Mammary epithelial cell (primary cell): ENCODE measurements at regions not wholly inside any gene's neighbourhood (a gene's known extent, or its start where the extent isn't known, plus 50 kb on each side); places are given as distances from the start of the nearest gene placed in this dataset.

ENCODE experiments used
- EZH2 ChIP-seq: IDR thresholded peaks from 2 replicates; pipeline ENCODE4 v1.6.1; 2012; ENCODE audit warnings: low read length, inconsistent platforms, borderline replicate concordance
- TF ChIP-seq, protein P1 (sequence below), 2 donors: IDR thresholded peaks in 1 of 2; conservative IDR thresholded peaks in 1 of 2; 2 replicates each; pipeline ENCODE4 v1.5.1; 2011 to 2012; ENCODE audit warnings: inconsistent platforms in 2 of 2, low read length in 2 of 2, mild to moderate bottlenecking in 2 of 2, control low read depth in 1 of 2, low read depth in 1 of 2; ENCODE audit not compliant: insufficient read depth in 1 of 2; ENCODE audit errors: extremely low read depth in 1 of 2

DNA sequence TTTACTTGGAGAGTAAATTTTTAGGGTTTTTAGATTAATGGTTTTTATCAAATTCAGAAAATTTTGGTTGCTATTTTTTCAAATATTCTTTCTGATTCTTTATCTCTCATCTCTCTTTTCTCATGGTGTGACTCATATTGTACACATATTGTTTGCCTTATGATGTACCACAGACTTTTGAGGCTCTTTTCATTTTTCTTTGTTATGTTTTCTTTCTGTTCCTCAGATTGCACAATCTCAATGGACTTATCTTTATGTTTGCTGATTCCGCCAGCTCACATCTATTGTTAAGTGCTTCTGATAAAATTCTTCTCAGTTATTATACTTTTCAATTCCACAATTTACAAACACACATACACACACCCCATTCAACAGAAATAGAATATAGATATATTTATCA lies 168.2 kb upstream of the IGFBP3 start:
- TF ChIP-seq, protein P1, sequence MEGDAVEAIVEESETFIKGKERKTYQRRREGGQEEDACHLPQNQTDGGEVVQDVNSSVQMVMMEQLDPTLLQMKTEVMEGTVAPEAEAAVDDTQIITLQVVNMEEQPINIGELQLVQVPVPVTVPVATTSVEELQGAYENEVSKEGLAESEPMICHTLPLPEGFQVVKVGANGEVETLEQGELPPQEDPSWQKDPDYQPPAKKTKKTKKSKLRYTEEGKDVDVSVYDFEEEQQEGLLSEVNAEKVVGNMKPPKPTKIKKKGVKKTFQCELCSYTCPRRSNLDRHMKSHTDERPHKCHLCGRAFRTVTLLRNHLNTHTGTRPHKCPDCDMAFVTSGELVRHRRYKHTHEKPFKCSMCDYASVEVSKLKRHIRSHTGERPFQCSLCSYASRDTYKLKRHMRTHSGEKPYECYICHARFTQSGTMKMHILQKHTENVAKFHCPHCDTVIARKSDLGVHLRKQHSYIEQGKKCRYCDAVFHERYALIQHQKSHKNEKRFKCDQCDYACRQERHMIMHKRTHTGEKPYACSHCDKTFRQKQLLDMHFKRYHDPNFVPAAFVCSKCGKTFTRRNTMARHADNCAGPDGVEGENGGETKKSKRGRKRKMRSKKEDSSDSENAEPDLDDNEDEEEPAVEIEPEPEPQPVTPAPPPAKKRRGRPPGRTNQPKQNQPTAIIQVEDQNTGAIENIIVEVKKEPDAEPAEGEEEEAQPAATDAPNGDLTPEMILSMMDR (conservative IDR thresholded peaks at IDR 0.05 in 1 of 2, IDR thresholded peaks at IDR 0.05 in 1 of 2; ENCODE audit: extremely low read depth in 1 of 2, insufficient read depth in 1 of 2, low read depth in 1 of 2, low read length in 2 of 2), result no peak
- no peak for TF ChIP-seq EZH2
